Muscle layer of colon (tissue), 2 donors: ENCODE measurements at regions not wholly inside any gene's neighbourhood (a gene's known extent, or its start where the extent isn't known, plus 50 kb on each side); places are given as distances from the start of the nearest gene placed in this dataset.
"Not testable (repeated sequence)": the region's sequence is repeated elsewhere in the genome, so short reads cannot be mapped to it uniquely, and the experiment has no call there.

Experiments
- H3K27ac ChIP-seq: one replicate; pipeline ENCODE4 v1.7.0; 2013; ENCODE audit warnings: low read depth, mild to moderate bottlenecking, low read length, moderate library complexity
- H3K27me3 ChIP-seq, 2 donors: one replicate each; pipeline ENCODE4 v1.7.0; 2013; ENCODE audit warnings: low read length in 2 of 2, mild to moderate bottlenecking in 2 of 2; ENCODE audit not compliant: insufficient read depth in 2 of 2, control insufficient read depth in 1 of 2
- H3K36me3 ChIP-seq: one replicate; pipeline ENCODE4 v1.7.0; 2013; ENCODE audit warnings: mild to moderate bottlenecking, low read length; ENCODE audit not compliant: insufficient read depth
- H3K4me1 ChIP-seq: one replicate; pipeline ENCODE4 v1.7.0; 2013; ENCODE audit warnings: mild to moderate bottlenecking, low read length; ENCODE audit not compliant: insufficient read depth
- H3K4me3 ChIP-seq, 2 donors: one replicate each; pipeline ENCODE4 v1.7.0; 2013; ENCODE audit warnings: low read length in 2 of 2, low read depth in 1 of 2, mild to moderate bottlenecking in 1 of 2, moderate library complexity in 1 of 2
- H3K9ac ChIP-seq: one replicate; pipeline ENCODE4 v1.7.0; 2013; ENCODE audit warnings: low read length
- H3K9me3 ChIP-seq: one replicate; pipeline ENCODE4 v1.7.0; 2013; ENCODE audit warnings: mild to moderate bottlenecking, low read length
- donor health status: abdominal sarcoma.
- donor health status: Adenocarcinoma of cecum.

DNA sequence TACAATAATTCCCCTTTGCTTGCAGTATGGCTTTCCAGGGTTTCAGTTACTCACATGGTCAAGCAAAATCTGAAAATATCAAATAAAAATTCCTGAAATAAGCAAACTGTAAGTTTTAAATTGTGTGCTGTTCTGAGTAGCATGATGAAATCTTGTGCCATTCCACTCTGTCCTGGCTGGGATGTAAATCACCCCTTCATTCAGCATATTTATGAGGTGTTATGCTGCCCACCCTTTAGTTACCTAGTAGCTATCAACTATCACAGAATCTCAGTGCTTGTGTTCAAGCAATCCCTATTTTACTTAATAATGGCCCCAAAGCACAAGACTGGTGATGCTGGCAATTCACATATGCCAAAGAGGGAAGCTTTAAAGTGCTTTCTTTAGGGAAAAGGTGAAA lies 867.7 kb upstream of the NRXN1 start:
- H3K36me3 ChIP-seq = no peaks in the 10 kb centered on the region
- H3K9ac ChIP-seq = no peak overlapping the region
- no peak overlapping the region for H3K27ac ChIP-seq
- H3K9me3 ChIP-seq = no peaks in the 10 kb centered on the region
- no peaks in the 10 kb centered on the region for H3K4me1 ChIP-seq
- no peaks in the 10 kb centered on the region for H3K27me3 ChIP-seq
- H3K4me3 ChIP-seq = no peak overlapping the region

- not testable (repeated sequence) for H3K27ac ChIP-seq, H3K9ac ChIP-seq, H3K27me3 ChIP-seq, H3K4me3 ChIP-seq, H3K9me3 ChIP-seq, H3K4me1 ChIP-seq, H3K36me3 ChIP-seq
Observed at GRCh38 chr2:51894584-51894983, 862.7 kb upstream of the NRXN1 start.

DNA sequence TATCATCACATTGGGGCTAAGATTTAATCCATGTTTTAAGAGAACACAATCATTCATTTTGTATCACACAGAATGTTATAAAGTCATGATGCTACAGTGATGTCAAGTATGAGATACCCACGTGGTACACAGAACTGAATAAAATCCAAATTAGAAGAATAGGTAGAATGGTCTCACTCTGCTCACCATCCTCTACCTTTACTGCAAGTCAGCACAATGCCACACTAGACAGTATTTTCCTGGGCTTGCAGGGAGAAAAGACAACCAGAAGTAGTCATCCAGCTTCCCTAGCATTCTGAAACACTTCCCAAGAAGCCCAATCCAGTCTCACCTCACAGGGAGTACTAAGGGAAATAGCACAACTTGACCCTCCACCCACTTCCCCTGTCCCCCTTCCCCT lies 856.2 kb upstream of the NRXN1 start:
- no peak overlapping the region for H3K27ac ChIP-seq
- no peaks in the 10 kb centered on the region for H3K9me3 ChIP-seq
- no peak overlapping the region for H3K4me3 ChIP-seq
- no peaks in the 10 kb centered on the region for H3K27me3 ChIP-seq
- H3K36me3 ChIP-seq = no peaks in the 10 kb centered on the region
- no peak overlapping the region for H3K9ac ChIP-seq
- no peaks in the 10 kb centered on the region for H3K4me1 ChIP-seq

DNA sequence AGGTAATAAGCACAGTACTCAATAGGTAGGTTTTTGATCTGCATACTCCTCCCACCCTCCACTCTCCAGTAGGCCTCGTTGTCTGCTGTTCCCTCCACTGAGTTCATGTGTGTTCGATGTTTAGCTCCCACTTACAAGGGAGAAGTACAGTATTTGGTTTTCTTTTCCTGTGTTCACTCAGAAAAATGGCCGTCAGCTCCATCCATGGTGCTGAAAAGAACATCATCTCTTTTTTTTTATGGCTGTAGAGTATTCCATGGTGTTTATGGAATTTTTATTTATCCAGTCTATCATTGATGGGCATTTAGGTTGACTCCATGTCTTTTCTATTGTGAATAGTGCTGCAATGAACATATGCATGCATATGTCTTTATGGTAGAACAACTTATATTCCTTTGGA lies 849.7 kb upstream of the NRXN1 start:
- no peak overlapping the region for H3K9ac ChIP-seq
- peaks cover 10% of the 10 kb centered on the region for H3K9me3 ChIP-seq
- H3K4me3 ChIP-seq = no peak overlapping the region
- H3K36me3 ChIP-seq = no peaks in the 10 kb centered on the region
- H3K27me3 ChIP-seq = no peaks in the 10 kb centered on the region
- H3K4me1 ChIP-seq = no peaks in the 10 kb centered on the region
- no peak overlapping the region for H3K27ac ChIP-seq

DNA sequence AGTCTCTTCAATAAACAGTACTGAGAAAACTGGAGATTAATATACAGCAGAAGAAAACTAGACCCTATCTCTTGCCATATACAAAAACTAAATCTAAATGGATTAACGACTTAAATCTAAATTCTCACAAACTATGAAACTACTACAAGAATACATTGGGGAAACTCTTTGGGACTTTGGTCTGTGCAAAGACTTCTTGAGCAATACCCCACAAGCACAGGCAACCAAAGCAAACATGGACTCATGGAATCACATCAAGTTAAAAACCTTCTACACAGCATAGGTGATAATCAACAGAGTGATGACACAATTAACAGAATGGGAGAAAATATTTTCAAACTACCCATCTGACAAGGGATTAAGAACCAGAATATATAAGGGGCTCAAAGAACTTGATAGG lies 848.2 kb upstream of the NRXN1 start:
- no peaks in the 10 kb centered on the region for H3K36me3 ChIP-seq
- H3K4me1 ChIP-seq = no peaks in the 10 kb centered on the region
- no peak overlapping the region for H3K4me3 ChIP-seq
- H3K27me3 ChIP-seq = no peaks in the 10 kb centered on the region
- H3K27ac ChIP-seq = no peak overlapping the region
- peaks cover 10% of the 10 kb centered on the region for H3K9me3 ChIP-seq
- H3K9ac ChIP-seq = no peak overlapping the region

DNA sequence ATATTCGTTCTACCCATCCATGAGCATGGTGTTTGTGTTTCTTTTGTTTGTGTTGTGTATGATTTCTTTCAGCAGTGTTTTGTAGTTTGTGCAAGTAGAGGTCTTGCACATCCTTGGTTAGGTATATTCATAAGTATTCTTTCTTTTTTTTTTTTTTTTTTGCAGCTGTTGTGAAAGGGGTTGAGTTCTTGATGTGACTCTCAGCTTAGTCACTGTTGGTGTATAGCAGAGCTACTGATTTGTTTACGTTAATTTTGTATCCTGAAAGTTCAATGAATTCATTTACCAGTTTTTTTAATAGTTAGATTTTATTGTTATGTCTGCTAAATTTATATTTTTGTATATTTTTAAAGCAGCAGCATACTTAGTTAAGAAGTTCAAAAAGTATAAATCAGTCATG lies 834.4 kb upstream of the NRXN1 start:
- H3K4me3 ChIP-seq = no peak overlapping the region
- H3K27me3 ChIP-seq = no peaks in the 10 kb centered on the region
- H3K4me1 ChIP-seq = no peaks in the 10 kb centered on the region
- no peak overlapping the region for H3K27ac ChIP-seq
- H3K9ac ChIP-seq = no peak overlapping the region
- H3K36me3 ChIP-seq = no peaks in the 10 kb centered on the region
- H3K9me3 ChIP-seq = no peaks in the 10 kb centered on the region

- no peaks in the 10 kb centered on the region for H3K27me3 ChIP-seq
- H3K4me1 ChIP-seq = no peaks in the 10 kb centered on the region
- no peaks in the 10 kb centered on the region for H3K36me3 ChIP-seq
- no peaks in the 10 kb centered on the region for H3K9me3 ChIP-seq
- H3K9ac ChIP-seq = no peak overlapping the region
- no peak overlapping the region for H3K27ac ChIP-seq
- H3K4me3 ChIP-seq = no peak overlapping the region
Observed at GRCh38 chr2:51859260-51859659, 827.3 kb upstream of the NRXN1 start.

GRCh38 chr2:51855683-51856082 lies 823.8 kb upstream of the NRXN1 start:
- Histone ChIP-seq H3K4me1 (no peaks in the 10 kb centered on the region), H3K4me3 (no peak overlapping the region), H3K27me3 (no peaks in the 10 kb centered on the region), H3K9ac (no peak overlapping the region), H3K36me3 (no peaks in the 10 kb centered on the region), H3K27ac (no peak overlapping the region), H3K9me3 (no peaks in the 10 kb centered on the region)

GRCh38 chr2:51846796-51847195 lies 814.9 kb upstream of the NRXN1 start:
- no peak overlapping the region for H3K4me3 ChIP-seq
- no peak overlapping the region for H3K9ac ChIP-seq
- no peaks in the 10 kb centered on the region for H3K9me3 ChIP-seq
- no peak overlapping the region for H3K27ac ChIP-seq
- no peaks in the 10 kb centered on the region for H3K36me3 ChIP-seq
- no peaks in the 10 kb centered on the region for H3K4me1 ChIP-seq
- H3K27me3 ChIP-seq = no peaks in the 10 kb centered on the region

DNA sequence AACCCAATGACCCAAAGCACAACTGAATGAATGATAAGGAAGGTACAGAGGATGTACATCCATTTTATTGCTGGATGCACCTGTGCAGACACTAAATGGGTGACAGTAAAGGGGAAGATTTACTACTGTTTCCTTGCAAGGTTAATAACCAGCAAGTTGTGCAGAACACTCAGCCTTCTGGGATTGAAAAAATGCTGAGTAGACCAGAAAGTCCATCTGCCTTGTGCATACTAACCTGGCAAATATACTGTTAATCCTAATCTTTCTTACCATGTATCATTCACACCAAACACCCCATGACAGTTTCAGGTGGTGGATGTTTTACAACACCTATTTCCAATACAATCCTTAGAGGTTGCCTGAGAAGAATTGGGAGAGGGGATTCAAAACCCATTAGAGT lies 814.1 kb upstream of the NRXN1 start:
- Histone ChIP-seq H3K27ac (no peak overlapping the region), H3K36me3 (no peaks in the 10 kb centered on the region), H3K27me3 (no peaks in the 10 kb centered on the region), H3K9ac (no peak overlapping the region), H3K4me3 (no peak overlapping the region), H3K4me1 (no peaks in the 10 kb centered on the region), H3K9me3 (no peaks in the 10 kb centered on the region)

- no peaks in the 10 kb centered on the region for H3K9me3 ChIP-seq
- no peak overlapping the region for H3K27ac ChIP-seq
- H3K4me3 ChIP-seq = no peak overlapping the region
- no peaks in the 10 kb centered on the region for H3K36me3 ChIP-seq
- no peaks in the 10 kb centered on the region for H3K27me3 ChIP-seq
- H3K4me1 ChIP-seq = no peaks in the 10 kb centered on the region
- no peak overlapping the region for H3K9ac ChIP-seq
Observed at GRCh38 chr2:51844596-51844995, 812.7 kb upstream of the NRXN1 start.

GRCh38 chr2:51829477-51829876 lies 797.5 kb upstream of the NRXN1 start:
- no peaks in the 10 kb centered on the region for H3K4me1 ChIP-seq
- H3K9me3 ChIP-seq = no peaks in the 10 kb centered on the region
- no peaks in the 10 kb centered on the region for H3K27me3 ChIP-seq
- H3K36me3 ChIP-seq = no peaks in the 10 kb centered on the region
- no peak overlapping the region for H3K27ac ChIP-seq
- H3K9ac ChIP-seq = no peak overlapping the region
- no peak overlapping the region for H3K4me3 ChIP-seq
